PC-3 (cell line): ENCODE measurements at regions not wholly inside any gene's neighbourhood (a gene's known extent, or its start where the extent isn't known, plus 50 kb on each side); places are given as distances from the start of the nearest gene placed in this dataset.
"Not testable (repeated sequence)": the region's sequence is repeated elsewhere in the genome, so short reads cannot be mapped to it uniquely, and the experiment has no call there.

Source experiments
- ATAC-seq: fragments of 200-7000 bp; cut with Tn5 transposase; 2 replicates; pipeline ENCODE4 v1.9.1; 2020; ENCODE audit warnings: mild to moderate bottlenecking, moderate library complexity
- BruUV-seq: library from RNA; stranded (reverse); fragments of 400-500 nt; replicated peaks from 2 replicates; lab custom pipeline; 2021; lab: Mats Ljungman, UMichigan
- CTCF ChIA-PET: fragments of 300-600 bp; sonication (Branson Sonifier 250); formaldehyde crosslinking; loops from one replicate; lab custom pipeline; 2022; ENCODE audit warnings: antibody characterized with exemption; lab: Charles Lee
- POLR2A ChIA-PET: fragments of 300-600 bp; sonication (Branson Sonifier 250); formaldehyde crosslinking; loops from one replicate; lab custom pipeline; 2022; ENCODE audit warnings: antibody characterized with exemption; ENCODE audit not compliant: unreplicated experiment; lab: Charles Lee
- DNase-seq: peaks from one replicate; pipeline ENCODE4 v3.0.0-alpha.2; 2015
- H2AFZ ChIP-seq: fragments of 300-600 bp; sonication (generic); 2 replicates; pipeline ENCODE4 v1.6.0; 2016; ENCODE audit warnings: antibody characterized with exemption, low read length
- H3F3A ChIP-seq: fragments of 300-600 bp; sonication (generic); one replicate; pipeline ENCODE4 v1.6.0; 2017; ENCODE audit warnings: antibody characterized with exemption, low read length, control low read depth, mild to moderate bottlenecking; ENCODE audit not compliant: unreplicated experiment
- H3K27ac ChIP-seq: fragments of 300-600 bp; sonication (generic); 2 replicates; pipeline ENCODE4 v1.5.1; 2016; ENCODE audit warnings: mild to moderate bottlenecking, low read length
- H3K27me3 ChIP-seq: fragments of 300-600 bp; sonication (generic); 2 replicates; pipeline ENCODE4 v1.6.1; 2016; ENCODE audit warnings: low read length, mixed read lengths
- H3K36me3 ChIP-seq: fragments of 300-600 bp; sonication (generic); 2 replicates; pipeline ENCODE4 v1.6.1; 2016; ENCODE audit warnings: low read depth, mixed run types, low read length, mixed read lengths
- H3K4me1 ChIP-seq: fragments of 300-600 bp; sonication (generic); 2 replicates; pipeline ENCODE4 v1.5.1; 2016; ENCODE audit warnings: low read length; ENCODE audit not compliant: insufficient read depth
- H3K4me2 ChIP-seq: fragments of 300-600 bp; sonication (generic); 2 replicates; pipeline ENCODE4 v1.6.0; 2016; ENCODE audit warnings: low read length
- H3K4me3 ChIP-seq: fragments of 300-600 bp; sonication (generic); 2 replicates; pipeline ENCODE4 v1.5.1; 2016; ENCODE audit warnings: mild to moderate bottlenecking, low read length, mixed read lengths
- H3K79me2 ChIP-seq: fragments of 300-600 bp; sonication (generic); 2 replicates; pipeline ENCODE4 v1.6.1; 2017; ENCODE audit warnings: low read length, mixed read lengths
- H3K9ac ChIP-seq: fragments of 300-600 bp; sonication (generic); 2 replicates; pipeline ENCODE4 v1.6.0; 2016; ENCODE audit warnings: mild to moderate bottlenecking, low read length
- H3K9me2 ChIP-seq: fragments of 300-600 bp; sonication (generic); replicated peaks from 2 replicates; pipeline ENCODE4 v1.6.1; 2016; ENCODE audit warnings: mixed run types, low read length, mixed read lengths
- H3K9me3 ChIP-seq: fragments of 300-600 bp; sonication (generic); 2 replicates; pipeline ENCODE4 v1.6.1; 2016; ENCODE audit warnings: low read length, mixed read lengths
- H4K20me1 ChIP-seq: fragments of 300-600 bp; sonication (generic); 2 replicates; pipeline ENCODE4 v1.6.1; 2016; ENCODE audit warnings: low read length, mixed read lengths
- CTCF ChIP-seq: fragments of 300-600 bp; sonication (generic); conservative IDR thresholded peaks from 2 replicates; pipeline ENCODE4 v1.5.1; 2017; ENCODE audit warnings: antibody characterized with exemption, low read depth, mild to moderate bottlenecking, low read length
- EZH2 ChIP-seq: fragments of 300-600 bp; sonication (generic); IDR thresholded peaks from one replicate; pipeline ENCODE4 v1.6.1; 2017; ENCODE audit warnings: antibody characterized with exemption, mild to moderate bottlenecking, low read length; ENCODE audit not compliant: unreplicated experiment
- EZH2phosphoT487 ChIP-seq: fragments of 300-600 bp; sonication (generic); IDR thresholded peaks from 2 replicates; pipeline ENCODE4 v1.6.1; 2018; ENCODE audit warnings: mild to moderate bottlenecking, antibody characterized with exemption, low read length, borderline replicate concordance
- intact Hi-C: fragments of 100-400 bp; cut with micrococcal nuclease; formaldehyde crosslinking; loops from 2 replicates; pipeline ENCODE4 v1.9.0; 2023

- no peak for TF ChIP-seq EZH2
- TF ChIP-seq EZH2phosphoT487: no peak
- TF ChIP-seq CTCF: no peak
- ChIA-PET CTCF (no interaction called here), POLR2A (no interaction called here)
- no peaks in the 10 kb centered on the region for H3F3A ChIP-seq
- no peak overlapping the region for H3K27ac ChIP-seq
- no peaks in the 10 kb centered on the region for H3K36me3 ChIP-seq
- H3K4me3 ChIP-seq: no peak overlapping the region
- BruUV-seq: no TSS peak
- H3K79me2 ChIP-seq: no peaks in the 10 kb centered on the region
- no peak for ATAC-seq
- no peak overlapping the region for H2AFZ ChIP-seq
- intact Hi-C loops: no loop called here
- no peak overlapping the region for H3K4me2 ChIP-seq
- H4K20me1 ChIP-seq: no peaks in the 10 kb centered on the region
- H3K27me3 ChIP-seq: peaks cover 25% of the 10 kb centered on the region
- no peaks in the 10 kb centered on the region for H3K9me3 ChIP-seq
- no peak for DNase-seq
- H3K9ac ChIP-seq: no peak overlapping the region
- H3K4me1 ChIP-seq: no peaks in the 10 kb centered on the region
- no peaks in the 10 kb centered on the region for H3K9me2 ChIP-seq
These were observed 105.2 kb upstream of the LRPAP1 start for GRCh38 chr4:3637326-3638016.

GRCh38 chr4:3636646-3637320, 104.6 kb upstream of the LRPAP1 start:
- Histone ChIP-seq H3K27ac (no peak overlapping the region), H3K4me3 (no peak overlapping the region), H3K27me3 (peaks cover 25% of the 10 kb centered on the region), H3K4me1 (no peaks in the 10 kb centered on the region), H3K79me2 (no peaks in the 10 kb centered on the region), H3K9ac (no peak overlapping the region), H3F3A (no peaks in the 10 kb centered on the region), H3K9me2 (no peaks in the 10 kb centered on the region), H4K20me1 (no peaks in the 10 kb centered on the region), H2AFZ (no peak overlapping the region), H3K36me3 (no peaks in the 10 kb centered on the region), H3K4me2 (no peak overlapping the region), H3K9me3 (no peaks in the 10 kb centered on the region)
- ChIA-PET POLR2A (no interaction called here), CTCF (no interaction called here)
- intact Hi-C loops: no loop called here
- TF ChIP-seq CTCF (no peak), EZH2phosphoT487 (no peak), EZH2 (no peak)
- no peak for DNase-seq
- ATAC-seq: no peak
- no TSS peak for BruUV-seq

DNA sequence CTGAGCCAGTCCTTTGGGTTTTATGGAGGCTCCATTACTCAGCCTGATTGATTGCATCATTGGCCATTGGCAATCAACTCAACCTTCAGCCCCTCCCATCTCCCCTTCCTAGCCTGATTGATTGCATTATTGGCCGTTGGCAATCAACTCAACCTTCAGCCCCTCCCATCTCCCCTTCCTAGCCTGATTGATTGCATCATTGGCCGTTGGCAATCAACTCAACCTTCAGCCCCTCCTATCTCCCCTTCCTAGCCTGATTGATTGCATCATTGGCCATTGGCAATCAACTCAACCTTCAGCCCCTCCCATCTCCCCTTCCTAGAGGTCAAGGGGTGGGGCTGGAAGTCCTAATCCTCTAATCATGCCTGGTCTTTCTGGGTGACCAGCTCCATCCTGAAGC, 103.8 kb upstream of the LRPAP1 start:
- BruUV-seq, intact Hi-C loops: not testable (repeated sequence)

More for the DNA sequence above, 103.8 kb upstream of the LRPAP1 start:
- H3K4me2 ChIP-seq, H4K20me1 ChIP-seq, H3K4me1 ChIP-seq, H3F3A ChIP-seq, H3K9me3 ChIP-seq, H2AFZ ChIP-seq, POLR2A ChIA-PET, CTCF ChIA-PET, ATAC-seq, H3K9ac ChIP-seq, H3K79me2 ChIP-seq, H3K36me3 ChIP-seq, H3K9me2 ChIP-seq, H3K4me3 ChIP-seq, H3K27ac ChIP-seq, DNase-seq: not testable (repeated sequence)
- H3K27me3 ChIP-seq: peaks cover 25% of the 10 kb centered on the region
